Type B pancreatic cell (in vitro differentiated cells): ENCODE measurements at regions not wholly inside any gene's neighbourhood (a gene's known extent, or its start where the extent isn't known, plus 50 kb on each side); places are given as distances from the start of the nearest gene placed in this dataset.
A peak's percentile ranks its signal among the peaks of the same experiment; 100 is the strongest.
"Not testable (repeated sequence)": the region's sequence is repeated elsewhere in the genome, so short reads cannot be mapped to it uniquely, and the experiment has no call there.

ENCODE experiments used
- DNase-seq: peaks from one replicate; pipeline ENCODE4 v3.0.0; 2021; ENCODE audit warnings: mixed read lengths; ENCODE audit not compliant: unreplicated experiment; ENCODE audit errors: extremely low spot score
- H3K27ac Mint-ChIP-seq: 2 replicates; pipeline ENCODE4 v1.8.0; 2021; ENCODE audit warnings: mild to moderate bottlenecking, mixed read lengths
- H3K27me3 Mint-ChIP-seq: 2 replicates; pipeline ENCODE4 v1.8.0; 2021; ENCODE audit warnings: mixed read lengths
- H3K36me3 Mint-ChIP-seq: 2 replicates; pipeline ENCODE4 v1.8.0; 2021; ENCODE audit warnings: mixed read lengths
- H3K4me1 Mint-ChIP-seq: one replicate; pipeline ENCODE4 v1.8.0; 2021; ENCODE audit warnings: mixed read lengths; ENCODE audit not compliant: unreplicated experiment
- H3K4me3 Mint-ChIP-seq: 2 replicates; pipeline ENCODE4 v1.8.0; 2021; ENCODE audit warnings: mild to moderate bottlenecking, mixed read lengths
- H3K9me3 Mint-ChIP-seq: 2 replicates; pipeline ENCODE4 v1.8.0; 2021; ENCODE audit warnings: mixed read lengths
- CTCF ChIP-seq: fragments of 200-600 bp; sonication (generic); conservative IDR thresholded peaks from 2 replicates; pipeline ENCODE4 v1.5.0; 2021; ENCODE audit warnings: antibody characterized with exemption, mild to moderate bottlenecking

- no peaks in the 10 kb centered on the region for H3K27me3 Mint-ChIP-seq
- DNase-seq = no peak
- H3K27ac Mint-ChIP-seq = no peak overlapping the region
- peaks cover 15% of the 10 kb centered on the region for H3K4me1 Mint-ChIP-seq
- no peaks in the 10 kb centered on the region for H3K9me3 Mint-ChIP-seq
- no peak overlapping the region for H3K4me3 Mint-ChIP-seq
- no peak for TF ChIP-seq CTCF
- H3K36me3 Mint-ChIP-seq = peaks cover 4% of the 10 kb centered on the region
These were observed 206.3 kb upstream of the HAAO start for GRCh38 chr2:42998721-42999120.

GRCh38 chr2:42996528-42996927, 204.1 kb upstream of the HAAO start:
- Mint-ChIP-seq H3K27me3 (no peaks in the 10 kb centered on the region), H3K9me3 (no peaks in the 10 kb centered on the region), H3K4me3 (no peak overlapping the region)

GRCh38 chr2:42995752-42996422, 203.5 kb upstream of the HAAO start:
- Mint-ChIP-seq H3K27me3 (no peaks in the 10 kb centered on the region), H3K27ac (no peak overlapping the region), H3K4me3 (no peak overlapping the region), H3K36me3 (peaks cover 4% of the 10 kb centered on the region), H3K9me3 (no peaks in the 10 kb centered on the region), H3K4me1 (peaks cover 5% of the 10 kb centered on the region)
- DNase-seq = no peak
- TF ChIP-seq CTCF = no peak

More at GRCh38 chr2:42996528-42996927, 204.1 kb upstream of the HAAO start:
- peaks cover 4% of the 10 kb centered on the region for H3K36me3 Mint-ChIP-seq
- no peak overlapping the region for H3K27ac Mint-ChIP-seq
- TF ChIP-seq CTCF = no peak
- H3K4me1 Mint-ChIP-seq = peaks cover 10% of the 10 kb centered on the region
- no peak for DNase-seq

GRCh38 chr2:42989283-42990081, 197.1 kb upstream of the HAAO start:
- not testable (repeated sequence) for H3K36me3 Mint-ChIP-seq, H3K4me1 Mint-ChIP-seq, H3K27ac Mint-ChIP-seq, H3K9me3 Mint-ChIP-seq, H3K4me3 Mint-ChIP-seq, H3K27me3 Mint-ChIP-seq
- DNase-seq = peak; percentile 36

GRCh38 chr2:42988055-42988454, 195.7 kb upstream of the HAAO start:
- DNase-seq, H3K9me3 Mint-ChIP-seq, H3K4me3 Mint-ChIP-seq, H3K36me3 Mint-ChIP-seq, H3K27ac Mint-ChIP-seq, H3K27me3 Mint-ChIP-seq: not testable (repeated sequence)
- peaks cover 12% of the 10 kb centered on the region for H3K4me1 Mint-ChIP-seq

GRCh38 chr2:42987112-42987922, 194.9 kb upstream of the HAAO start:
- Mint-ChIP-seq H3K36me3 (peaks cover 4% of the 10 kb centered on the region), H3K9me3 (peaks cover 6% of the 10 kb centered on the region), H3K27me3 (no peaks in the 10 kb centered on the region), H3K4me3 (no peak overlapping the region), H3K4me1 (peaks cover 12% of the 10 kb centered on the region), H3K27ac (no peak overlapping the region)
- DNase-seq = no peak
- no peak for TF ChIP-seq CTCF
